Heart left ventricle (tissue), 13 donors: ENCODE measurements at regions not wholly inside any gene's neighbourhood (a gene's known extent, or its start where the extent isn't known, plus 50 kb on each side); places are given as distances from the start of the nearest gene placed in this dataset.

Experiments
- POLR2A ChIP-seq, 2 donors: fragments of 450-650 bp; IDR thresholded peaks; one replicate each; pipeline ENCODE4 v1.6.1; 2017; ENCODE audit warnings: antibody characterized with exemption in 2 of 2, mild to moderate bottlenecking in 2 of 2, moderate library complexity in 2 of 2
- TF ChIP-seq, protein P1 (sequence below), 12 donors: fragments of 200-600 bp; sonication (generic) in 4 of 12; IDR thresholded peaks; one replicate each; pipeline versions ENCODE4 v1.5.0 to v1.8.0; 2018 to 2022; ENCODE audit warnings: antibody characterized with exemption in 12 of 12, mild to moderate bottlenecking in 5 of 12
- donor health status: ischemic (EF 13 %, LVEDD 7.1; RV severe dilation, severe dysfunction).
- donor health status: DM: no; HTN: yes; CAD: no.
- donor health status: DM: no; HTN: no; CAD: no.
- donor health status: ischemic (EF 25% LVEDD 6.9; RV normal size, moderate dysfunction).
- donor health status: ischemic (EF 25% LVEDD 5.7; RV mildly dilated, moderate dysfunction).
- donor health status: ischemic (EF 35%, LVEDD 5.7; RV mildly dilated, moderate dysfunction).
- donor health status: nonischemic (EF 11% LVEDD 7.7; RV severe dilation, severe dysfunction).
- donor health status: DM: yes; HTN: yes; CAD: no.
- donor health status: PGD.
- donor health status: ischemic (EF 29% LVEDD 5.4; RV normal size, mild dysfunction).
- donor health status: nonischemic (EF 23%, LVEDD 6.1; RV moderate dilation, normal function).

DNA sequence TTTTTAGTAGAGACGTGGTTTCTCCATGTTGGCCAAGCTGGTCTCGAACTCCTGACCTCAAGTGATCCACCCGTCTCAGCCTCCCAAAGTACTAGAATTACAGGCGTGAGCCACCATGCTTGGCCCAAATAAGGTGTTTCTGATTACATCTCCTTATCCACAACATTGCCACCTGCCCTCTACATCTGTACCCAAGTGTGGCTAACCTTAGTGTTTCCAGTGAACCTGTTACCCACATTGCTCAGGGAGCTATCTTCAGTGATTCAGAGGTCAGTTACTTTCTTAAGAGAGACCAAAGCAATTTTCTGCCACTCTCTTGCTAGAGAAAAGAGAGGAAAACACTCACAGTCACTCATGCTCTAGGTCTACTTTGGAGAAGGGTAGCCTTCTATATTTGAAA is 115.0 kb upstream of the SLC39A10 start:
- TF ChIP-seq, protein P1, sequence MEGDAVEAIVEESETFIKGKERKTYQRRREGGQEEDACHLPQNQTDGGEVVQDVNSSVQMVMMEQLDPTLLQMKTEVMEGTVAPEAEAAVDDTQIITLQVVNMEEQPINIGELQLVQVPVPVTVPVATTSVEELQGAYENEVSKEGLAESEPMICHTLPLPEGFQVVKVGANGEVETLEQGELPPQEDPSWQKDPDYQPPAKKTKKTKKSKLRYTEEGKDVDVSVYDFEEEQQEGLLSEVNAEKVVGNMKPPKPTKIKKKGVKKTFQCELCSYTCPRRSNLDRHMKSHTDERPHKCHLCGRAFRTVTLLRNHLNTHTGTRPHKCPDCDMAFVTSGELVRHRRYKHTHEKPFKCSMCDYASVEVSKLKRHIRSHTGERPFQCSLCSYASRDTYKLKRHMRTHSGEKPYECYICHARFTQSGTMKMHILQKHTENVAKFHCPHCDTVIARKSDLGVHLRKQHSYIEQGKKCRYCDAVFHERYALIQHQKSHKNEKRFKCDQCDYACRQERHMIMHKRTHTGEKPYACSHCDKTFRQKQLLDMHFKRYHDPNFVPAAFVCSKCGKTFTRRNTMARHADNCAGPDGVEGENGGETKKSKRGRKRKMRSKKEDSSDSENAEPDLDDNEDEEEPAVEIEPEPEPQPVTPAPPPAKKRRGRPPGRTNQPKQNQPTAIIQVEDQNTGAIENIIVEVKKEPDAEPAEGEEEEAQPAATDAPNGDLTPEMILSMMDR (IDR thresholded peaks at IDR 0.05), result no peak
- no peak for TF ChIP-seq POLR2A (IDR thresholded peaks at IDR 0.05)
